T-helper 9 cell (primary cell): ENCODE measurements at regions not wholly inside any gene's neighbourhood (a gene's known extent, or its start where the extent isn't known, plus 50 kb on each side); places are given as distances from the start of the nearest gene placed in this dataset.

Experiments used
- DNase-seq: peaks from one replicate; pipeline ENCODE4 v3.0.0-alpha.2; 2020

DNA sequence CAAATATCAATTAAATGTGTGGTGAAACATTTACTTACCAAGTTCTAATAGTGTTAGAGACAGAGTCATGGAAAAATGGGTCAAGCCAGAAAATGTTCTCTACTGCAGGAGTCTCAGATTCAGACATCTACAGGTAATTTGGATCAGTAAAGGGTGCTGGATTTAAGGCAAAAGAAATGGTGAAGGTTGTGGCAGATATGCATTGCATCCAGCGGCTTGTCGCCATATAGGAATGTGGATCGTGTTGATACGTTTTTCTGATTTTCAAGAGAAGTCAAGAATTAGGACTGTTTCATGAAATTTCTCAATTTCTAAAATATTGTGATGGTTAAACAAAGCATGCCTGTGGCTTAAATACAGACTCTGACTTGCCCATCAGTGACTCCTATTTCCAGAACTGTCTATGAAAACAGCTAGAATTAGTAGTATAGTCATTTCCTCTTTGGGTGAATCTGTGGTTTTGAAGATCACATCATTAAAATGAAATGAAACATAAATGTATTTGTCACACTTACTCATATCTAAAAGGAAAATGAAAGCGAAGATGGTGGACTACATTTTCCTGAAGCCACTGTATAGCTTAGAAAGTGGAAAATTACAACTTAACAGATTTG, 110.1 kb upstream of the VEGFC start:
- no peak for DNase-seq

DNA sequence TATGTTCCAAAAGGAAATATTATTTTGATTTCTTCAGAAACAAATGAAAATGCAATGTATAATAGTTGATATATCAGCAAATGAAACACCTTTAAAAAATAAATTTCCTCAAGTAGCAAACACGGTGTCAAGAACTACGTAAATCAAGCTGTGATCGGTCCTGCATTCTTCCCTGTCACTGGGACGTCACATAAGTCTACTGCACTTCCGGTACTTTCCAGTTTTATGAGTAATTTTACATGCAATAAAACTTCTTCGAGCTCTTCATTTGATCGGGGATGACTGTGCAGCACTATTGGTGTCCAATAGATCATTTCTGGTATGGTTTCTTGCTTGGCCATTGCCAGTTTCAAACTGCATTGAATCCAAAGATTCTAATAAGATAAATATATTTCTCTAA, 114.0 kb upstream of the VEGFC start:
- no peak for DNase-seq

DNA sequence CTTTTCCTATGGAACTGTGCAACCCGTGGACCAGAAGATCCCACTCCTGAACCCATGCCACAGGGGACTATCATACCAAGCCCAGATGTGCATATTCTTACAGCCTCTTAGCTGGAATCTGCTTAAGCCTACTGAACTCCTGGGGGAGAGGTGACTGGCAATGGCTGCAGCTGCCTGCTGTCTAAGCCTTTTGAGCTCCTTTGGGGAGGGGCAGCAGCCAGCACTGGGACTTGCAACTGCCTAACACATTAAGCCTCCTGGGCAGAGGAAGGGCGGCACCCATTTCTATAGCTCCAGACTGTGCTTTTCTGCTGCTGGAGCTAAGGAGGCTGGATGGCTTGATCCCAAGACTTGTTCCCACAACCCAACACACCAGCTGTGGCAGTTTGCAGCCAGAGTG, 117.9 kb upstream of the VEGFC start:
- no peak for DNase-seq

DNA sequence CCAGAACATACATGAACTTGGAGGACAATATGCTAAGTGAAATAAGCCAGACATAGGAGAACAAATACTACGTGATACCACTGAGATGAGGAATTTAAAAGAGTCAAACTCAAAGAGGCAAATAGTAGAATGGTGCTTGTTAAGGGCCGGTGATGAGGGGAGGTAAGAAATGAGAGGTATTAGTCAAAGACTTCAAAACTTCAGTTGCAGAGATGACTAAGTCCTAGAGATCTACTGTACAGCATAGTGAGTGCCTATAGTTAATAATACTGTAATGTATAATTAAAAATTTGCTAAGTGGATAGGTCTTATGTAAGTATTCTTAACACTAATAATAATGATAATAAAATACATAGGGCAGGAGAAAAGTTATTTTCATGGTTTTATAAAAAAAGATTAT, 126.9 kb upstream of the VEGFC start:
- DNase-seq, result no peak

DNA sequence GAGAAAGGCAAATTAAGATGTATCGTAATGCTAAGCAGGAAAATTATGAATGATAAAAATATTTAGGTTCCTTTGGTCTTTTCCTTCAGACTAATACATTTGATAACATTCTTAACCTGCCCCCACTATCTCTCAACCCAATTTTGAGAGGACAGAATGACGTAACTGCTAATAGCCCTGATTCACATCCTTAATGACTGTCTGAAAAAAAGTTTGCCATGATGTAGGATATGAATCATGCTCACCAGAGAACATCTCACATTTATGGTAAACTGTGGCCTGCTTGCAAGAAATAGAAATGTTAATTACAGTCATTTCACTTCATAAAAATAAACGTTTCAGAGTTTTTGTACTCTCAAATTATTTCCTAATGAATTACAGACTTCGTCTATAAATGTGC, 128.0 kb upstream of the VEGFC start:
- no peak for DNase-seq

DNA sequence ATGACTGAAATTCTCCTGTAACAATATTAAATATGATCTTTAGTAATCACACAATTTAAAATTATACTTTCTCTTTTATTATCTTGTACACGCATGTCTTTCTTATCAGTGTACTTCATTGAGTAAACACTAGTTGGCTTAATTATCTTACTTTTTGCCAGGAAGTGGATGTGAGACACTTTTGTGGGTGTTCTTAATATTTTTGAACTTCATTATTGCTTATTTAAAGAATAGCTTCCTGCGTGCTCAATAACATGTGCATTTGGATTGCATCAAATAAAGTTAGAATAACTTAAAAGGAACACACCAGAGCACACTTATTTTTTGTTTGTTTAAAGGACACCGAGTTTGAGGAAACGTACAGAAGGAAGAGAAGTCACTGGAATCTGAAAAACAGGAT, 128.5 kb upstream of the VEGFC start:
- no peak for DNase-seq

DNA sequence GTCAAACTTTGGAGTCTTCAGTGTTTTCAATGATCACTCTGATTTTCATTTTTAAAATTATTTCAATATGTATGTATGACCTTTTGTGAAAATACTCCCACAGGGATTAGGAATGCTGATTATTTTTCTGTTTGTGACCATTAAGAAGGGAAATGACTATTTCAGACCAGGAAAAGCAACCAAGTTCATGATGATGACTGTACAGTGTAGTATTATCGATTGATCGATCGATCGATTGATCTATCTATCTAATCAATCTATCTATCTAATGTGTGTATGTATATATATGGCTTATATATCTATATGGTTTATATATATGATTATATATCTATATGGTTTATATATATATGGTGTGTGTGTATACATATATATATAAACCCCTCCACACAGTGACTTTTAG, 131.5 kb upstream of the VEGFC start:
- DNase-seq, result no peak

DNA sequence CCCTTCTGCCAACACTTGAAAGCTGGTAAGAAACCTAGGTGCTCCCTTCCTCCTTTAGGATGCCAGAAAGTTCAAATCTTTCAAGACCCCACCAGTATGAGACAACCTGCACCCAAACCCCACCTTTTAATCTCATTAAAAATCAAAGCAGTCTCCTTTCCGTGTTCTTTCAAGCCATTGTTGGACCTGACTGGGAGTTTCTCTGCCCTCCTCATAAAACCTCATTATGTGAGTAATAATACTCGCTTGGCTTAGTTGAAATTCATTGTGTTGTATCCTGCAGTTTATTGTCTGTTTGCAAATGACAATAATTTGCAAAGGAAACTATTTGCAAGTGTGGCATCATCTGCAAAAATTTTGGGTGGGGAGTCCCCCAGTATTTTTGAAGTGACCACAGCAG, 133.2 kb upstream of the VEGFC start:
- no peak for DNase-seq

DNA sequence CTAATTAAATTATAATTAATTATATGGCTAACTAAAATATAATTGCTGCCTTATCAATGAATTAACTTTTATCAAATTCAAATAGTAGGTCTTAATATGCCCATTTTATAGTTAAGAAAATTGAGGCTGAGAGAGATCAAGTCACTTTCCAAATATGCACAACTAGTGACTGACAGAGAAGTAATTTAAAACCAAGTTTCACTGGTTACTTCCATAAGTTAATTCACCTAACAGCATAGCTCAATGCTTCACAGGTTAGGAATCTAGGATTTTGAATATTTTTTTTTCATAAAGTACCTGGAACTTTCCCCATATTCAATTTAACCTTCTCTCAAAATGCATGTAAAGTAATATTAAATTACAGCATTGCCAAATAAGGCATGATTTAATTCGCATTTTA, 134.4 kb upstream of the VEGFC start:
- DNase-seq, result no peak

DNA sequence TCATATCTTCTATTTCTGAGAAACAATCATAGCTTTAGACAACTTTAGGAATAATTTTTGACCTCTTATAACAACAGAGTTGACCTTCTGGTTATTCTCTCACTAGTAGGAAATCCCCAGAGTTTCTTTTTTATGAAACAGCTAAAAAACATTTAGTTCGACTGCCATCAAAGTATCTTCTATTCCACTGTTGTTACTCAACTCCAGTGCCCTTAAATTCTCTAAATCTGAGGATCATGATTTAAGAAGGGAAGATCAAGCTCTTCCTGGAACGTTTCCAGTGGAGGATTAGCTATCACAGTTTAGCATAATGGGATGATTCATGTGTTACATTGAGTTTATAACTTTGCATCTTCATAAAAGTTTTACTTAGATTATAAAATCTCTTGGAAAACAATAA, 134.9 kb upstream of the VEGFC start:
- DNase-seq, result no peak

DNA sequence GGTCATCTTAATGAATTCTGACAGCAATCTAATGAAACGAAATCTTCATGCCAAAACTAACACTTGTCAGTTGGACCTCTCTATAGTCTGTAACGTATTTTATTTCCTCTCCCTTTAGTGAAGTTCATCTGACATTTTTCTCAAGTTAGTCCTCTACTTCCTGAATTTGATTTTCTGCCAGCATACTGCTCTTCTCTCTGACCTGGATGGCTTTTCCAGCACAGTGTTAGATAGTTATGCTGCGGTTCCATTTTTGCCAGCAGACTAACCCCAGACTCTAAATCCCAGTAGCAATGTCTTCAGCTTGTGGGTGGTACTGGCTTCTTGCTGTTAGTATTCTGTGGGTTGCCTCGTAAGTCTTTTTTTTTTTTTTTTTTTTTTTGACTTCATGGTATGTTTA, 146.7 kb upstream of the VEGFC start:
- DNase-seq, result no peak

DNA sequence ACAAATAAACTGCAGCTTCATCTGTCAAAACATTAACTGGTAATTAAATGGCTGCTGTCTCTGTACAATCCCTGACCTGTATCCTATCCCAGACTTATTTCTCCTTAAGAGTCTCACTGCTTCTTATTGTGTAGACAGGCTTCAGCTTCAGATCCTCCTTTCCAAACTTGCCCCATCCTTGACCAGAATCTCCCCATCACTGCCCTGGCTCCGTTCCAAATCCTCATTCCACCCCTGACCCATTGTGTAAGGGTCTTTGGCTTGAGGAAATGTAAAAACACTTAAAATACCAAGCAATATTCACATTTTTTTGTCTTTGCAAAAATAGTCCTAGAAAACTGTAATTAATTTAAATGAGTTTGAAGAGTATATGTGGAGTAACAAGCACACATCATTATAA, 152.6 kb upstream of the VEGFC start:
- DNase-seq, result no peak

DNA sequence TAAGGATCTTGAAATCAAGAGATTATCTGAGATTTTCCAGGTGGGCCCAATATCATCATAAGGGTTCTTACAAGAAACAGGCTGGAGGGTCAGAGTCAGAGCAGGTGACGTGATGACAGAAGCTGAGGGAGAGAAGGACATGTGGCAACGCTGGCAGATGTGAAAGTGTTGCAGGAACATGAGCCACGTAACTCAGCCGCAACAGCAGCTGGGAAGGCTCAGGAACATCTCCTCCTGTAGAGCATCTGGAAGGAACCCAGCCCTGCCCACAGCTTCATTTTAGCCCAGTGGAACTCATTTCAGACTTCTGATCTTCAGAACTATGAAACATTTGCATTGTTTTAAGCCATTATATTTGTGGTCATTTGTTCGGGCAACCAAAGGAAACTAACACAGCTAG, 156.3 kb upstream of the VEGFC start:
- DNase-seq, result no peak

DNA sequence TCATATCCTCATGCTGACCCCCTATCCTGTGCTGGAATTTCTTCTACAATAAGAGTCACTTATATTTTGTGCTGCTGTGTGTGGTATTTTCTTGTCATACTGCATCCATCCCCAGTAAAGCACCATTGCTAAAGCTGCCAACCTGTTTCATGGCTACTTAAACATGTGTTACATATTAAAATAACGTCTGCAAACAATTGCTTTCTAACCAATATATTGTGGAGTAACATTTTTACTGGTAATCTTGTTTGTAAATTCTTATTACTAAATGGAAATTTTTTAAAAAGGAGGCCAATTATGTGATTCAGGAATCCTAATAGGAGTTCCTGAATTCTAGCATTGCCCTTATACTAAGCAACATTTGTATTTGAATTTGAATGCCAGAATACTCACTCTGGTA, 160.3 kb upstream of the VEGFC start:
- DNase-seq, result no peak

DNA sequence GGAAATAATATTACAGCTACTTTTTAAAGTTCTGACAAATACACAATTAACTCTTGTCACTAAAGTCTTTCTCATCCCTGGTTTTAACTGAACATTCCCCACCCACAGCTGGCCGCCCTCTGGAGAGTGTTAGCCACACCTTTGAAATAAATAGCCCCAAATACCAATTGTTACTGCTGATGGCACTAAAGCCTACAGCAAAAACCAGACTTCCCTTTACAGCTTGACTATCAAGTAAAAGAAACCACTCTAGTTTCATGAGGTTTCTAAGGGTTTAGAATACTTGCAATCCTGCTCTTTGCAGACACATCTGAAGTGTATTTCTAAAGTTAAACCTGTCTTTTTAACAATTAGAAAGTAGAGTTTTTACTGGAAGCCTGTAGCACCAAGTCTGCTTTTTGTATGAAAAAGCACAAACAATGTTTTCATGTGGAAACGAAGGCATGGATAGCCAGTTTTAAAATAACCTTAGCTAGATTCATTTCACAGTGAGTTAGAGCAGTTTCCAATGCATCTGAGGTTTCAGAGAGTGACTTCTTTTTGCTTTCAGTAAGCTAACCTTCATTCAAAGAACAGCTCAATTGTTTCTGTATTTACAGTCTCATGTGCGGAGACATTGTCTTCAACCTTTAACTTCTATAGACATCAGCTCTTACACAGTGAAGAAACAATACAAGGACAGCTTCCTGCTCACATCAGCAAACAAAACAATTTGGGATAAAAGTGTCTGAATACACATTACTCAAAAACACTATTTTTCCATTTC, 164.8 kb upstream of the VEGFC start:
- no peak for DNase-seq

DNA sequence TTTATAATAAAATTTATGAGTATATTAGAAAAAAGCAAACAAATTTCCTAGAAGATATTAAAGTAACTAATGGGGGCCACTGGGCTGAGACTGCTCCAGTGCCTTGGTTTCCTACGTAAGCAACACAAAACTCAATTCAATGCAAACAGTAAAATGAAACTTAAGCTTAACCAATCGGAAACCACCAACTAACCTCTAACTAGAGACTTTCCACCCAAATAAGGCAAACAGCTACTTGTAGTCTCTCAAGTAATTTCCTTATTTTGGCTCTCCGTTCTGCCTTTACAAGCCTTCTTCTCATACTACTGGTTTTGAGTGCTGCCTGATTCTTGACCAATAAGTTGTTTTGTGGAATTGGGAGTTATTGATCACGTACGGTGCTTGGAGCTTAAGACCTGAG, 167.3 kb upstream of the VEGFC start:
- DNase-seq, result no peak

DNA sequence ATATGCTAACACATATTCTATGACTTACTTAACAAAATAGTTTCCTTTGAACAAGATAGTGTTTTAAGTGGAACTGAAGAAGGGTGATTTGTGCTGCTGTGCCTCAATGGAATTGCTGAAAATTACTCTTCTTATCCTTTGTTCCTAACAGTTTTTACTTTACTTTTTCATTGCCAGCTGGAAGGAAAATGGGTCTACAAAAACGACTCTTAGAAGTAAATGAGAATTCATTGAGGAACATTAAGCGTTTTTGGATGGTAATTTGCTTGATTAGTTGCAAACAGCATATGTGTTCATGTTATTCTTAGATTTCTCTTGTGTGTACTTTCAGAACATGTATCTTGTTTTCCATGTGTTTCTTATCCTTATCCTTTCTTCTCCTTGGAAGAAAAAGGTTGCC, 170.4 kb upstream of the VEGFC start:
- DNase-seq, result no peak

DNA sequence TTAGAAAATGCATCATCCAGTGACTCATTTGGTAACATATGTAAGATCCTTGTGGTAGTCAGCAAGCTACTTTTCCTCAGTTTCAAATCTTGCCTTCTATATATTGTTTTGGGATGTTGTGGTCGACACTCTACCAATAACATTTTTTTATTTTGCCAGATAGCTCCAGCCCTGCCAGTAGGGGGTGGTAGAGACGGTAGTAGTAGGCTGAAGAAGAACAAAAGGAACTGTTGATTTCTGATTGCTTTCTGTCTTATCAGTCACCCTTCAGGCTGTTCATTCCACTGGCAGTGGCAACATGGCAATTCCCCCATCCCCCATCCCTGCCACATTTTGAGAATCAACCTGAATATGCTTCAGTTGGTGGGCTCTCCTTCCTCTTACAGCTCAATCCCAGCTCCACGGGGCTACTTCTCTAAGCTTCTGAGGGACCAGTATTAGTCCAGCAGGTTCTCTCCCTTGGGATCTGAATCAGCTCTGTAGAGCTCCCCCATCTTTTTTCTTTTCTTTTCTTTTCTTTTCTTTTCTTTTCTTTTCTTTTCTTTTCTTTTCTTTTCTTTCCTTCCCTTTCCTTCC, 171.5 kb upstream of the VEGFC start:
- DNase-seq, result no peak

DNA sequence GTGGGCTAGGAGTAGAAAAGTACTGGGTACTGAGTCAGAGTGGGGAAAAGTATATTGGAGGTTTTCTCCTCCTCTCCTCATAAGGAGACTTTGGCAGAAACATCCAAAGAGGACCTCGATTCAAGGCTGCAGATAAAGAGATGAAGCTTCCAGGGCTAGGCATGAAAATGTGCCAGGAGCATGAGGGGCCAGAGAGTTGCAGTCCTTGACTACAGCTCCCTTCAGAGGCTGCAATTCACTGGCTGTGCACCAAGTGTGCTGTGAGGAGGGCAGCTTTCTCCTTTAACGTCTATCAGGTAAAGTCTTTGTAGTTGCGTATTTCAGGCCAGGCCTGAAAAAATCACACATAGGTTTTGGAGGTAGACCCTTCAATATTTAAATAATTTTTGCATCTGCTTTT, 174.9 kb upstream of the VEGFC start:
- no peak for DNase-seq

DNA sequence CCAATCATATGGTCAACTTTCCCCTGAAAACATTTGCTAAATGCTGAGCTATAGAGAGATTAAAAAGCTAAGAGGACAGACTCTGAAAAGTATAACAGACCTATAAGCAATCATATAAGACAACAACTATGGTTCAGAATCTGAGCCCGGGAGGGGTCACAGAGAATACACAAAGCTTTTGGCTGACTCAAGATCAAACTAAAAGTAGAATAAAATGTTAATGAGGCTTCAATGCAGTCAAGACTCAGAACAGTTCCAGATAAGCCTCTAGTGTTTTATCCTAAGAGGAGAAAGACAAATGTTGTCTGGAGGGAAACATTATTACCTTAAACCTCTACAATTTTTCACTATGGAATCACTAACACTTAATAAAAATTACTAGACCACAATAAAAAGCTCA, 175.4 kb upstream of the VEGFC start:
- no peak for DNase-seq

DNA sequence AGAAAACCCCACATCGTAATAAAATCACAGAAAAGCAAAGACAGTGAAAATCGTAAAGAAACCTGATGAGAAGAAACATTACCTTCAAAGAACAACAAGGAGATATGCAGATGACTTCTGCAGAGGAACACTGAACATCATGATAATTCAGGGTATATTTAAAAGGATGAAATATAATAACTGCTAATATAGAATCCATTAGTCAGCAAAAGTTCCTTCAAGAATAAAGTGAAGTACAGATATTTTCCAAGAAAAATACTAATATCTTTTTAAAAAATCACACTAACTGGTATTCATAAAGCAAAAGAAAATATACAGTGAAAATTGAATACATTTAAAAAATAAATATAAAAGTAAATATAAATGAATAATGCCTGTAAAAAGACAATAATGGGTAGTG, 176.3 kb upstream of the VEGFC start:
- DNase-seq, result no peak

DNA sequence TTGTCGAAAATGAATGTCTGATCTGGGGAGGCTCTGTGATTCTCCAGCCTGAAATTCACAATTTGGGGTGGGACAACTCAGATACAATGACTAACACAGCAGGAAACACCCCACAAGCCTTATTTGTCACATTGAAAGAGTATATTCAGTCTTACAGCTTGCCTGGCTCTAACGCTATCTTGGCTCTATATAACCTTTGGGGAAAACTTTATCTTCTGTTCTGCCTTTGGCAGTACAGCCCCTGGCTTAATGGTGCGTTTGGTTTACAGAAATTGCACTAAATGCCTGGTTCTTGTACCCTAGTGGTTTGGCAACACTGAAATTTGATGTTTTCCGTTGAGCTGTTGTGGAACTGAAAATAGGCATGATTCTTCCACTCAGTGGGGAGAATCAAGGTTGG, 178.1 kb upstream of the VEGFC start:
- DNase-seq, result no peak

DNA sequence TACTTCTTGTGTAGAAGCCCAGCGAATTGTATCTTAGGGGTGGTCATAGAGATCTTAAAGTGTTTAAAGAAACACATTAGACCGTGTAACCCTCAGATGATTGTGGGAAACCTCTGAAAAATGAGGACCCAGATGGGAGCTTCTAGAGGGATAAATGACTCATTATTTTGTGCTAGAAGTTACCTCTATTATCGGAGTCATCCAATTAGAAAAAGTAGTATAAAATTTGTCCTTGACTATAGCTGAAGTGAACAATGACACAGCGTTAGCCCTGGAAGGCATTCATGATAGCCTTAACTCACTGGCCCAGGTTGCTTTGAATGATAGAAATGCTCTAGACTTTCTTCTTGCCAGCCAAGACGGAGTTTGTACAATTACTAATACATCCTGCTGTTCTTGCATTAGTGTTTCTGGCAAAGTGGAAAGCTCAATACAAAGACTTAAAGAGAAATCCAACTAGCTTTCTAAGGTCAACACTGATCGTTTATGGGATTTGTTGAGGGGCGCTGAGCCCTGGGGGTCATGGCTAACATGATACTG, 178.9 kb upstream of the VEGFC start:
- no peak for DNase-seq

DNA sequence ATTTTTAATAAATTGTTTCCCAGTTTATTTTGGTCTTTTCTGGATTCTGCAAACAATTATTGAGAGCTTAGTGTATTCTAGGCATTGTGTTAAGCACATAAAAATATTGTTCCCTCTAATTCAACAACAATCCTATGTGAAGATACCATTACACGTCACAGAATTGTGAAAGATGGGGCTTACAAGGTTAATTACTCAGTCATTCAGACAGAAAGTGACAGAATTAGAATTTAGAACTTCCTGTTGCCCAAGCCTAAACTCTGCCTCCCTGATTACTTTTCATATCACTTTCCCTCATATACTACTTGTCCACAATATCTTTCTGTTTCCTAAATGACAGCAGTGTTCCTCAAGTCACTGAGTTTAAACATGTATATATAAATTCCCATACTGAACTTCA, 186.7 kb upstream of the VEGFC start:
- DNase-seq, result no peak

DNA sequence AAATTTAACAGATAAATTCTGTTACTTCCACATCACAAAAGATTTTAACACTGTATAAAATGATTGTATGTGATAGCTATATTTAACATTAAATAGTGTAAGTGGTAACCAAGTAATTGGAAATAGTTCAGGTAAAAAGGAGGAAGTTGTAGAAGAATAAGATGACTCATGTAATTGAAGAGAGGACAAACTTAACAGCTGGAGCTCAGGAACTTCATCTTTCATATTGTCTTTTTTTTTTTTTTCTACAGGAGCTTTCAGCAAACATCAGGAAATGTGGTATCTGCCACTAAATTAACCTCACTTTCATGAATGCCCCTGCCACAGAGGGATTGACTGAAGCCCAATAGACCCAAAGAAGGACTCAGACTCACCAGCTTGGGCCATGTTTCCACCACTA, 188.4 kb upstream of the VEGFC start:
- DNase-seq, result no peak
